Prostate gland (tissue), 2 donors: ENCODE measurements at regions not wholly inside any gene's neighbourhood (a gene's known extent, or its start where the extent isn't known, plus 50 kb on each side); places are given as distances from the start of the nearest gene placed in this dataset.

ENCODE experiments used
- DNase-seq: peaks from one replicate; pipeline ENCODE4 v3.0.0-alpha.2; 2019; ENCODE audit warnings: low spot score
- H3K27ac ChIP-seq, 2 donors: fragments of 200-600 bp; sonication (generic); 2 replicates each; pipeline ENCODE4 v1.5.1; 2017 to 2019
- H3K27me3 ChIP-seq: fragments of 200-600 bp; sonication (generic); replicated peaks from 2 replicates; pipeline ENCODE4 v1.5.1; 2019; ENCODE audit not compliant: insufficient read depth
- H3K36me3 ChIP-seq, 2 donors: fragments of 200-600 bp; sonication (generic); 1 replicate in 1 of 2; 2 replicates in 1 of 2; pipeline versions ENCODE4 v1.5.1 to v1.8.1; 2017 to 2019
- H3K4me1 ChIP-seq: fragments of 200-600 bp; sonication (generic); replicated peaks from 2 replicates; pipeline ENCODE4 v1.5.1; 2019
- H3K4me3 ChIP-seq, 2 donors: fragments of 200-600 bp; sonication (generic); 2 replicates each; pipeline ENCODE4 v1.5.1; 2017 to 2019
- H3K9me3 ChIP-seq: fragments of 200-600 bp; sonication (generic); 2 replicates; pipeline ENCODE4 v1.5.1; 2017
- CTCF ChIP-seq, 4 experiments: fragments of 200-600 bp in 2 of 4; fragments of 450-650 bp in 2 of 4; sonication (generic) in 2 of 4; IDR thresholded peaks; 1 replicate in 3 of 4; 2 replicates in 1 of 4; pipeline ENCODE4 v1.5.1; 2016 to 2019; ENCODE audit warnings: antibody characterized with exemption in 4 of 4, mild to moderate bottlenecking in 2 of 4, moderate library complexity in 2 of 4
- POLR2A ChIP-seq: fragments of 450-650 bp; IDR thresholded peaks from one replicate; pipeline ENCODE4 v1.6.1; 2016; ENCODE audit warnings: antibody characterized with exemption, mild to moderate bottlenecking
- POLR2AphosphoS5 ChIP-seq: sonication (generic); formaldehyde crosslinking; IDR thresholded peaks from one replicate; pipeline ENCODE4 v1.6.1; 2017; ENCODE audit warnings: antibody characterized with exemption
- WGBS: methylation state at CpG from one replicate; pipeline ENCODE4 v1.1.5; 2018; 5-methylcytosine and 5-hydroxymethylcytosine counted together
- intact Hi-C: fragments of 100-400 bp; cut with DNase I; formaldehyde crosslinking; loops from one replicate; pipeline ENCODE4 v1.14.2; 2022

GRCh38 chr22:48169227-48169626 is 1406.8 kb downstream of the TBC1D22A start:
- DNase-seq, result no peak
- WGBS, result 45% methylated on average over 4 of the region's 4 CpGs
- Histone ChIP-seq H3K27ac (no peak overlapping the region), H3K4me1 (no peaks in the 10 kb centered on the region), H3K4me3 (no peak overlapping the region), H3K9me3 (no peaks in the 10 kb centered on the region), H3K27me3 (no peaks in the 10 kb centered on the region), H3K36me3 (no peaks in the 10 kb centered on the region)
- TF ChIP-seq POLR2AphosphoS5 (no peak), CTCF (IDR thresholded peaks at IDR 0.05) (no peak), POLR2A (no peak)
- intact Hi-C loops, result no loop called here

- Histone ChIP-seq H3K27me3 (no peaks in the 10 kb centered on the region), H3K4me3 (no peak overlapping the region), H3K27ac (no peak overlapping the region), H3K9me3 (no peaks in the 10 kb centered on the region), H3K4me1 (no peaks in the 10 kb centered on the region), H3K36me3 (no peaks in the 10 kb centered on the region)
- no peak for DNase-seq
- 46% methylated on average over 6 of the region's 6 CpGs for WGBS
- TF ChIP-seq POLR2A (no peak), POLR2AphosphoS5 (no peak)
- intact Hi-C loops, result no loop called here
These were observed 1404.8 kb downstream of the TBC1D22A start for GRCh38 chr22:48167238-48167637.

GRCh38 chr22:48161298-48161697 is 1398.8 kb downstream of the TBC1D22A start:
- H3K27me3 ChIP-seq, result no peaks in the 10 kb centered on the region
- WGBS, result 66% methylated on average over 4 of the region's 4 CpGs
- H3K4me3 ChIP-seq, result no peak overlapping the region
- intact Hi-C loops, result no loop called here
- TF ChIP-seq CTCF (IDR thresholded peaks at IDR 0.05) (no peak), POLR2AphosphoS5 (no peak), POLR2A (no peak)
- H3K9me3 ChIP-seq, result no peaks in the 10 kb centered on the region
- no peaks in the 10 kb centered on the region for H3K4me1 ChIP-seq
- H3K36me3 ChIP-seq, result no peaks in the 10 kb centered on the region
- no peak for DNase-seq
- no peak overlapping the region for H3K27ac ChIP-seq

DNA sequence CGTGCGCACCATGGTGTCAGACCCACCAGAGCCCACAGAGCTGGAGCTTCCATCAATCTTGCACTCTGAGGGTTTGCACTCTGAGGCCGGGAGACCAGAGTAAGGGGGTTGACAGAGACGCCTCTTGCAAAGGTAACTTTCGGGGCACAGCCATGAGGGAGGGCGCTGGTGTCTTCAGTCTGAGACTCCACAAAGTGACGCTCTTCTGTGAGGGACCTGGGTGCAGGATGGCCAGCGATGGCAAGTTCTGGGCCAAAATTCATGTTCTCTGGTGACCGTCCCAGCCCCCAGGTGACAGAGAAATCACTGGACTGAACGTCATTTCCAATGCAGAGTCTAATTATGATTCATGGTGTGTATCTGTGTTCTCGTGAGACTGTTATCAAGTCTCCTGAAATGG is 1395.2 kb downstream of the TBC1D22A start:
- H3K4me1 ChIP-seq, result no peaks in the 10 kb centered on the region
- H3K27me3 ChIP-seq, result no peaks in the 10 kb centered on the region
- no peak overlapping the region for H3K27ac ChIP-seq
- H3K36me3 ChIP-seq, result no peaks in the 10 kb centered on the region
- intact Hi-C loops, result no loop called here
- H3K4me3 ChIP-seq, result no peak overlapping the region
- no peaks in the 10 kb centered on the region for H3K9me3 ChIP-seq
- 88% methylated on average over 11 of the region's 11 CpGs for WGBS
- TF ChIP-seq POLR2AphosphoS5, result no peak
- TF ChIP-seq POLR2A, result no peak
- no peak for TF ChIP-seq CTCF (IDR thresholded peaks at IDR 0.05)
- DNase-seq, result no peak

- H3K36me3 ChIP-seq, result no peaks in the 10 kb centered on the region
- H3K27me3 ChIP-seq, result no peaks in the 10 kb centered on the region
- intact Hi-C loops, result no loop called here
- 60% methylated on average over 12 of the region's 12 CpGs for WGBS
- H3K4me3 ChIP-seq, result no peak overlapping the region
- DNase-seq, result no peak
- H3K9me3 ChIP-seq, result no peaks in the 10 kb centered on the region
- H3K4me1 ChIP-seq, result no peaks in the 10 kb centered on the region
- no peak for TF ChIP-seq POLR2AphosphoS5
- no peak for TF ChIP-seq POLR2A
- no peak for TF ChIP-seq CTCF (IDR thresholded peaks at IDR 0.05)
- no peak overlapping the region for H3K27ac ChIP-seq
These were observed 1394.3 kb downstream of the TBC1D22A start for GRCh38 chr22:48156603-48157355.
